Small intestine (tissue), 7 donors: ENCODE measurements at regions not wholly inside any gene's neighbourhood (a gene's known extent, or its start where the extent isn't known, plus 50 kb on each side); places are given as distances from the start of the nearest gene placed in this dataset.
"Not testable (repeated sequence)": the region's sequence is repeated elsewhere in the genome, so short reads cannot be mapped to it uniquely, and the experiment has no call there.

ENCODE experiments used
- DNase-seq, 2 donors: peaks; one replicate each; pipeline versions ENCODE4 v3.0.0 to v3.0.0-alpha.2; 2013
- FAIRE-seq: peaks from 2 replicates; lab custom pipeline; 2012; peaks lifted over from hg19 to GRCh38; lab: Jason Lieb, UNC
- H3K27ac ChIP-seq, 3 donors: one replicate each; pipeline ENCODE4 v1.5.1; 2013; ENCODE audit warnings: low read length in 2 of 3, mild to moderate bottlenecking in 2 of 3, control low read depth in 1 of 3, inconsistent platforms in 1 of 3, low read depth in 1 of 3, moderate library complexity in 1 of 3
- H3K27me3 ChIP-seq, 3 donors: one replicate each; pipeline ENCODE4 v1.6.1; 2013; ENCODE audit warnings: low read length in 3 of 3, inconsistent platforms in 1 of 3; ENCODE audit not compliant: control insufficient read depth in 3 of 3, insufficient read depth in 3 of 3
- H3K36me3 ChIP-seq, 3 donors: one replicate each; pipeline ENCODE4 v1.6.1; 2013; ENCODE audit warnings: low read length in 3 of 3, inconsistent platforms in 1 of 3, low read depth in 1 of 3, mild to moderate bottlenecking in 1 of 3, moderate library complexity in 1 of 3; ENCODE audit not compliant: control insufficient read depth in 3 of 3, insufficient read depth in 2 of 3
- H3K4me1 ChIP-seq, 3 donors: one replicate each; pipeline ENCODE4 v1.6.1; 2013; ENCODE audit warnings: low read length in 2 of 3, inconsistent platforms in 1 of 3, low read depth in 1 of 3, mild to moderate bottlenecking in 1 of 3, moderate library complexity in 1 of 3; ENCODE audit not compliant: control insufficient read depth in 3 of 3, insufficient read depth in 2 of 3
- H3K4me3 ChIP-seq, 3 donors: one replicate each; pipeline ENCODE4 v1.5.1; 2013; ENCODE audit warnings: low read length in 3 of 3, control low read depth in 1 of 3, inconsistent platforms in 1 of 3, low read depth in 1 of 3, mild to moderate bottlenecking in 1 of 3, moderate library complexity in 1 of 3
- H3K9me3 ChIP-seq, 2 donors: one replicate each; pipeline ENCODE4 v1.6.1; 2013; ENCODE audit warnings: low read depth in 1 of 2, low read length in 1 of 2; ENCODE audit not compliant: control insufficient read depth in 2 of 2, insufficient read depth in 1 of 2
- WGBS, 3 donors: extraction: QIAGEN DNeasy Blood & Tissue Kit; methylation state at CpG; one replicate each; pipeline ENCODE4 v1.1.7; 2013; 5-methylcytosine and 5-hydroxymethylcytosine counted together
- donor health status: healthy with polysubstance abuse.
- donor health status: control.
- donor health status: control.
- donor health status: Bipolar disorder and iron deficiency.
- donor health status: healthy.

GRCh38 chr5:152701305-152701949 is 296.3 kb upstream of the NMUR2 start:
- Histone ChIP-seq H3K4me1 (no peaks in the 10 kb centered on the region), H3K9me3 (no peaks in the 10 kb centered on the region), H3K27me3 (no peaks in the 10 kb centered on the region), H3K4me3 (no peak overlapping the region), H3K36me3 (no peaks in the 10 kb centered on the region), H3K27ac (no peak overlapping the region)
- no peak for FAIRE-seq
- DNase-seq, result no peak
- WGBS, 3 donors, result 19 to 47% (median 23%) methylated on average over 2 of the region's 2 CpGs

GRCh38 chr5:152704286-152704685 is 299.2 kb upstream of the NMUR2 start:
- FAIRE-seq, result no peak
- DNase-seq, result no peak
- Histone ChIP-seq H3K27me3 (no peaks in the 10 kb centered on the region), H3K36me3 (no peaks in the 10 kb centered on the region), H3K4me1 (no peaks in the 10 kb centered on the region), H3K9me3 (no peaks in the 10 kb centered on the region), H3K4me3 (no peak overlapping the region), H3K27ac (no peak overlapping the region)
- 85 to 96% (median 93%) methylated on average over 1 of the region's 1 CpG for WGBS, 3 donors

- FAIRE-seq, result no peak
- H3K4me3 ChIP-seq, result no peak overlapping the region
- H3K9me3 ChIP-seq, result no peaks in the 10 kb centered on the region
- H3K27ac ChIP-seq, result no peak overlapping the region
- no peaks in the 10 kb centered on the region for H3K4me1 ChIP-seq
- no peak for DNase-seq
- H3K36me3 ChIP-seq, result no peaks in the 10 kb centered on the region
- no peaks in the 10 kb centered on the region for H3K27me3 ChIP-seq
- 44 to 46% (median 46%) methylated on average over 2 of the region's 2 CpGs for WGBS, 3 donors
These were observed 306.8 kb upstream of the NMUR2 start for GRCh38 chr5:152711801-152712388.

GRCh38 chr5:152717393-152717792 is 312.3 kb upstream of the NMUR2 start:
- WGBS, 3 donors, result 46 to 70% (median 63%) methylated on average over 2 of the region's 2 CpGs
- Histone ChIP-seq H3K4me1 (no peaks in the 10 kb centered on the region), H3K9me3 (peaks cover 0 to 6% of the 10 kb centered on the region in 2 donors), H3K36me3 (no peaks in the 10 kb centered on the region), H3K27ac (no peak overlapping the region), H3K27me3 (no peaks in the 10 kb centered on the region), H3K4me3 (no peak overlapping the region)
- DNase-seq (no peak), FAIRE-seq (no peak)

- no peak for FAIRE-seq
- 85 to 90% (median 88%) methylated on average over 6 of the region's 6 CpGs for WGBS, 3 donors
- no peak overlapping the region for H3K27ac ChIP-seq
- no peaks in the 10 kb centered on the region for H3K4me1 ChIP-seq
- peaks cover 0 to 19% of the 10 kb centered on the region in 2 donors for H3K9me3 ChIP-seq
- H3K4me3 ChIP-seq, result no peak overlapping the region
- no peaks in the 10 kb centered on the region for H3K27me3 ChIP-seq
- H3K36me3 ChIP-seq, result no peaks in the 10 kb centered on the region
- DNase-seq, result no peak
These were observed 318.4 kb upstream of the NMUR2 start for GRCh38 chr5:152723482-152723881.

GRCh38 chr5:152730176-152730575 is 325.1 kb upstream of the NMUR2 start:
- DNase-seq (no peak), FAIRE-seq (no peak)
- H3K9me3 ChIP-seq, result no peaks in the 10 kb centered on the region
- no peak overlapping the region for H3K4me3 ChIP-seq
- H3K27ac ChIP-seq, result no peak overlapping the region
- 90% methylated on average over 3 of the region's 3 CpGs for WGBS, 3 donors
- H3K36me3 ChIP-seq, result no peaks in the 10 kb centered on the region
- H3K27me3 ChIP-seq, result no peaks in the 10 kb centered on the region
- no peaks in the 10 kb centered on the region for H3K4me1 ChIP-seq

- Histone ChIP-seq H3K36me3 (no peaks in the 10 kb centered on the region), H3K27ac (no peak overlapping the region), H3K4me1 (no peaks in the 10 kb centered on the region), H3K4me3 (no peak overlapping the region), H3K27me3 (no peaks in the 10 kb centered on the region), H3K9me3 (peaks cover 0 to 9% of the 10 kb centered on the region in 2 donors)
- FAIRE-seq, result no peak
- WGBS, 3 donors, result 74 to 85% (median 78%) methylated on average over 4 of the region's 4 CpGs
- DNase-seq, result no peak
These were observed 331.8 kb upstream of the NMUR2 start for GRCh38 chr5:152736906-152737305.

- FAIRE-seq (no peak), DNase-seq (no peak)
- no peaks in the 10 kb centered on the region for H3K27me3 ChIP-seq
- H3K27ac ChIP-seq, result no peak overlapping the region
- no peaks in the 10 kb centered on the region for H3K4me1 ChIP-seq
- H3K4me3 ChIP-seq, result no peak overlapping the region
- peaks cover 0 to 9% of the 10 kb centered on the region in 2 donors for H3K9me3 ChIP-seq
- H3K36me3 ChIP-seq, result no peaks in the 10 kb centered on the region
These were observed 334.8 kb upstream of the NMUR2 start for GRCh38 chr5:152739916-152740315.

- not testable (repeated sequence) for H3K4me1 ChIP-seq, H3K4me3 ChIP-seq, H3K36me3 ChIP-seq, H3K9me3 ChIP-seq, FAIRE-seq, H3K27me3 ChIP-seq, H3K27ac ChIP-seq, DNase-seq
- 75 to 77% (median 76%) methylated on average over 10 of the region's 10 CpGs for WGBS, 3 donors
These were observed 336.0 kb upstream of the NMUR2 start for GRCh38 chr5:152741126-152741525.
